ENCODE measurements at regions not wholly inside any gene's neighbourhood (a gene's known extent, or its start where the extent isn't known, plus 50 kb on each side); places are given as distances from the start of the nearest gene placed in this dataset.
A peak's percentile ranks its signal among the peaks of the same experiment; 100 is the strongest.

GRCh38 chr2:200747668-200748618, 63.8 kb upstream of the BZW1 start:
- H3K4me3 ChIP-seq = no peak overlapping the region
- H3K9me3 ChIP-seq (ENCODE audit: low read depth) = no peaks in the 10 kb centered on the region
- H3K4me1 ChIP-seq (ENCODE audit: low read depth) = peaks cover 5% of the 10 kb centered on the region
- no peak overlapping the region for H3K27ac ChIP-seq
- H3K36me3 ChIP-seq = no peaks in the 10 kb centered on the region
- peaks cover 3% of the 10 kb centered on the region for H3K27me3 ChIP-seq
- peak in 1 of 2 donors; percentile 82 for DNase-seq (ENCODE audit: low read depth in 1 of 2, low spot score in 1 of 2)
- TF ChIP-seq, protein P1, sequence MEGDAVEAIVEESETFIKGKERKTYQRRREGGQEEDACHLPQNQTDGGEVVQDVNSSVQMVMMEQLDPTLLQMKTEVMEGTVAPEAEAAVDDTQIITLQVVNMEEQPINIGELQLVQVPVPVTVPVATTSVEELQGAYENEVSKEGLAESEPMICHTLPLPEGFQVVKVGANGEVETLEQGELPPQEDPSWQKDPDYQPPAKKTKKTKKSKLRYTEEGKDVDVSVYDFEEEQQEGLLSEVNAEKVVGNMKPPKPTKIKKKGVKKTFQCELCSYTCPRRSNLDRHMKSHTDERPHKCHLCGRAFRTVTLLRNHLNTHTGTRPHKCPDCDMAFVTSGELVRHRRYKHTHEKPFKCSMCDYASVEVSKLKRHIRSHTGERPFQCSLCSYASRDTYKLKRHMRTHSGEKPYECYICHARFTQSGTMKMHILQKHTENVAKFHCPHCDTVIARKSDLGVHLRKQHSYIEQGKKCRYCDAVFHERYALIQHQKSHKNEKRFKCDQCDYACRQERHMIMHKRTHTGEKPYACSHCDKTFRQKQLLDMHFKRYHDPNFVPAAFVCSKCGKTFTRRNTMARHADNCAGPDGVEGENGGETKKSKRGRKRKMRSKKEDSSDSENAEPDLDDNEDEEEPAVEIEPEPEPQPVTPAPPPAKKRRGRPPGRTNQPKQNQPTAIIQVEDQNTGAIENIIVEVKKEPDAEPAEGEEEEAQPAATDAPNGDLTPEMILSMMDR (IDR thresholded peaks at IDR 0.05; ENCODE audit: low read depth, low read length) = no peak

DNA sequence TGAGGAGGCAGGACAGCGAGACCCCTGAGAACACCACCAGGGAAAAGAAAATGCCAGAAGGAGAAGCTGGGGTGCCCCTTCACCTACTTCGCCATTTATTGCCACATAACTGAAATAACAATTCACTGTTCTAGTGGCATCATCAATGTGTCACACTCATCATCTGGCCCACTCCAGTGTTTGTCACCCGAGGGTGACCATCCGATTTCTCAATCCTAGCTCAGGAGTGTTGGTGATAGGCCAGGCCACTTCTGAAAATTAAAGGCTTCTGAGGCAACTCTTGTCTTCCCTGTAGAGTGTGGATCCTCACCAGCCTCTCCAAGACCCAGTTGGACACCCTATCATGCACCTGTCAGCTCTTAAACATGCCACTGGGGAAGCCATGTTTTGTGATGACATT, 62.9 kb upstream of the BZW1 start:
- TF ChIP-seq, protein P1 (IDR thresholded peaks at IDR 0.05; ENCODE audit: low read depth, low read length) = no peak
- no peak overlapping the region for H3K4me3 ChIP-seq
- H3K27ac ChIP-seq = no peak overlapping the region

DNA sequence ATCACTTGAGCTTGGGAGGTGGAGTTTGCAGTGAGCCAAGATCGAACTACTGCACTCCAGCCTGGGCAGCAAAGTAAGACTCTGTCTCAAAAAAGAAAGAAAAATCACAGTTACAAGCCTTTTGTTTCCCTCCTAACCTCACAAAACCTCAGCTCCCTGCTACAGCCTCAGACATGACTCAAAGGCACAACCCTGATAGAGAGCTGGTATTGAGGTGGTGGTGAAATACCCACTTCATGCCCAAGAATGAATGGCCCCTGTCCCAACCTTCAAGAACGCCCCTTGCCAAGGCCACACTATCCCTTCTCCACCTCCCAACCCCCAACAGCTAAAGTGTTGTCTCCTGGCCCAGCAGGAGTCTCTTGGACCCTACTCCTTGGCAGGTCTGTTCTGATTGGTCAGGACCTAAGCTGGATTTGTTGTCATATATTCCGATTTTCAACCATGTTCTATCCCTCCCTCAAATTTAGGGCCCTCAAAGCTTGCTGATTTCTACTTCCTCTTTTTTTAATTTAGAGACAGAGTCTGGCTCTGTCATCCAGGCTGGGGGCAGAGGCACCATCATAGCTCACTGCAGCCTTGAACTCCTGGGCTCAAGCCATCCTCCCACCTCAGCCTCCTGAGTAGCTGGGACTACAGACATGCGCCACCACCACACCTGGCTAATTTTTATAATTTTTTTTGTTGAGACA, 61.9 kb upstream of the BZW1 start:
- TF ChIP-seq, protein P1 (IDR thresholded peaks at IDR 0.05; ENCODE audit: low read depth, low read length) = no peak
- no peaks in the 10 kb centered on the region for H3K9me3 ChIP-seq (ENCODE audit: low read depth)
- H3K4me1 ChIP-seq (ENCODE audit: low read depth) = peaks cover 5% of the 10 kb centered on the region
- no peak overlapping the region for H3K27ac ChIP-seq
- H3K36me3 ChIP-seq = no peaks in the 10 kb centered on the region
- peaks cover 3% of the 10 kb centered on the region for H3K27me3 ChIP-seq
- DNase-seq (ENCODE audit: low read depth in 1 of 2, low spot score in 1 of 2) = peak in 1 of 2 donors; percentile 26
- no peak overlapping the region for H3K4me3 ChIP-seq

More for the DNA sequence above, 62.9 kb upstream of the BZW1 start:
- Histone ChIP-seq H3K36me3 (no peaks in the 10 kb centered on the region), H3K4me1 (ENCODE audit: low read depth) (peaks cover 5% of the 10 kb centered on the region), H3K27me3 (peaks cover 3% of the 10 kb centered on the region), H3K9me3 (ENCODE audit: low read depth) (no peaks in the 10 kb centered on the region)
- no peak for DNase-seq (ENCODE audit: low read depth in 1 of 2, low spot score in 1 of 2)

DNA sequence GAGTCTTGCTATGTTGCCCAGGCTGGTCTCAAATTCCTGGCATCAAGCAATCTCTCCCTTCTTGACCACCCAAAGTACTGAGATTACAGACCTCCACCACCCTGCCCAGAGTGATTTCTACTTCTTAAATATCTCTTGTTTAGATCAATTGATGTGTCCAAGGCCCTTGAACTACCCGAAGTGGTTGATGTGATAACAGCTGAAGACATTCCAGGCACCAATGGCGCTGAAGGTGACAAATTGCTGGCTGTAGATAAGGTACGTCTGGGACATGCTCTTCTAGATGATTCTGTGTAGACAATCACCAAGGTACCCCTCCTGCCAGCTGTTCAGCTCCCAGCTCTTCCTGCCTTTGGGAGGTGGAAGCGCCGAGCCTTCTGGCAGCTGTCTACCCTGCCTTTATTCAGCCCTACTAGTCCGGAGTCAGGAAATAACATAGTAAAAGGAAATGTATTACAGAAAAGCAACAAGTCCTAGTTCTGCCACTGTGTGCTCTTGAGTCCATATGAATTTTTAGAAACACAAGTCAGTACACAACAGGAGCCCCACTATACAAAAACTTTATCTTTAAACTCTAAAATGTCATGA, 61.3 kb upstream of the BZW1 start:
- no peaks in the 10 kb centered on the region for H3K36me3 ChIP-seq
- peaks cover 5% of the 10 kb centered on the region for H3K4me1 ChIP-seq (ENCODE audit: low read depth)
- no peak overlapping the region for H3K27ac ChIP-seq
- H3K27me3 ChIP-seq = peaks cover 3% of the 10 kb centered on the region
- TF ChIP-seq, protein P1 (IDR thresholded peaks at IDR 0.05; ENCODE audit: low read depth, low read length) = no peak
- no peak for DNase-seq (ENCODE audit: low read depth in 1 of 2, low spot score in 1 of 2)
- H3K9me3 ChIP-seq (ENCODE audit: low read depth) = no peaks in the 10 kb centered on the region
- no peak overlapping the region for H3K4me3 ChIP-seq

DNA sequence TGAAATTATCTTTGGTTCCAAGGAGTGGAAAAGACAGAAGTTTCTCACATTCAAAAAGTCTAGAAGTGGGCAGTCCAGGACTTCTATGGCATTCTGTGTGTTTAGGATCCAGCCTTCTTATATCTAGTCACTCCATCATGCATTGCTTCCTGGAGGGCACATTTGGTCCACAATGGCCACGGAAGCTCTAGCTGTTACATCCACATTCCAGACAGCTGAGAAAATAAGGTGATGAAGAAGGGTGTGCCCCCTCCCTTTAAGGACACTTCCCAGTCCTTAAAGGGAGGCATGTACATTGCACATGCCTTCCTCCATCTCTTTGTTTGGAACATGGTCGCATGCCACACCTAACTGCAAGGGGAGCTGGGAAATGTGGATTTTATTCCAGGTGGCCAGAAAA, 59.9 kb upstream of the BZW1 start:
- Histone ChIP-seq H3K9me3 (ENCODE audit: low read depth) (no peaks in the 10 kb centered on the region), H3K36me3 (no peaks in the 10 kb centered on the region), H3K27me3 (peaks cover 3% of the 10 kb centered on the region), H3K4me3 (no peak overlapping the region), H3K4me1 (ENCODE audit: low read depth) (peaks cover 5% of the 10 kb centered on the region), H3K27ac (no peak overlapping the region)
- no peak for DNase-seq (ENCODE audit: low read depth in 1 of 2, low spot score in 1 of 2)
- TF ChIP-seq, protein P1 (IDR thresholded peaks at IDR 0.05; ENCODE audit: low read depth, low read length) = no peak

Data from cardiac muscle cell (in vitro differentiated cells and primary cell).